GM18517 (cell line): ENCODE measurements at regions not wholly inside any gene's neighbourhood (a gene's known extent, or its start where the extent isn't known, plus 50 kb on each side); places are given as distances from the start of the nearest gene placed in this dataset.
"Not testable (repeated sequence)": the region's sequence is repeated elsewhere in the genome, so short reads cannot be mapped to it uniquely, and the experiment has no call there.

Experiments
- ATAC-seq: cut with Tn5 transposase; IDR thresholded peaks from one replicate; pipeline ENCODE4 v1.9.1; 2021; ENCODE audit warnings: mild to moderate bottlenecking, moderate library complexity; ENCODE audit not compliant: unreplicated experiment

GRCh38 chr6:133046576-133046975 lies 194.6 kb upstream of the EYA4 start:
- no peak for ATAC-seq

DNA sequence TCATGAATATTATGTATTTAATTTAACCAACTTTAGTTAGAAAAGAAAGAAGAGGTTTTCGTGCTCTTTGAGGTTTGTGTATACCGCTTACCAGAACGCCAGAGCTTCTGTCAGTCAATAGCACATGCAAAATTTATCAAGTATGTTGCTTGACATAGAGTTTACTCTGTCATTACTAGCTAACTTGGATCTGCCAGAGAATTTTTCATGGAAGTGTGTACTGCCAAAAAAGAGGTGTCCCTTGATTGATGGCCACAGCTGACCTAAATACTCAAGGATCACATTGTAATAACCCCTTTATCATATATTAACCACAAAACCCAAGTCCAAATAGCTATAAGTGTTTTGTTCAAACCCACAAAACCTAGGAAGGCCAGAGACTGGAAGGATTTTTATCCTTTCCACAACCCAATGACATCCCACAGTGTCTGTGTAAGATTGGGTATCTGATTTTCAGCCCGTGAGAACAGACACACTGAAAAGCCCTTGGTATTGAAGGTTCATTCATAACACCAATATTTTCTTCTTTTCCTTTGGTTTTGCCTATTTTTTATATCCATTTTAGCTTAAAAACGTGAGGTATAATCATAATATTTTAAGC lies 194.0 kb upstream of the EYA4 start:
- ATAC-seq = no peak

DNA sequence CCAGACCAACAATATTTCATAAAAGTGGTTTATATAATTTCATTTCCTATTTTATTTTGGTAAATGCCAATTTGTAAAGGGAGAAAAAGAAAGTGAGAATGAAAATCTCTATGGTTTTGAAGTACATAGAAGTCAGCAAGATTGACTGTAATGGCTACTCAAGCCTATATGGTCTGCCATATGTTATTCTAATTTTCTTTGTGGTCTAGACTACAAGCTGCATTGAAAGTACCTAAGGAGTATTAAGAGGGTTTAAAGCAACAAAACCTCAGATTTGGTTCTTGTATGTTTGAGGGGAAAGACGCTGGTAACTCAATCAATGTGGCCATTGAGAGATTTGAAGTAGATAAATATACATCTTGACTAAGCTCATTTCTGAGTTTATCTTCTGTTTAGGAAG lies 193.5 kb upstream of the EYA4 start:
- no peak for ATAC-seq

DNA sequence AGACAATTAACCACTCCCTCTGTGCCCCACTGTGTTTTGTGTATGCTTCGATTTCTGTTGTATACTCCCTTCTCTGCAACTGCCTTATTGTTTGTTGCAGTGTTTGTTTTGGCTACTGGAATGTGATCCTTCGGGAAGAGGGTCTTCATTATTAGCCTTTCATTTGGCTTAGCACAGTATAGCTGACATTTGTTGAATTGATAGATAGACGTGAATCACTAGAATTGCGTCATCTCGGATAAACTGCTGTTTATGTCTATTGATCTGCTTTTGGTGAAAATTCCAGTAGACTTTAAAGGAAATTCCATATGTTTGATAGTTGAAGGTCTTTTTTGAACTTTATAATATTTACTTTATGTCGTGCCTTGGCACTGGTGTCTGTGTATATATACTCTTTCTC lies 189.9 kb upstream of the EYA4 start:
- ATAC-seq = no peak

GRCh38 chr6:133052465-133052864 lies 188.7 kb upstream of the EYA4 start:
- no peak for ATAC-seq

DNA sequence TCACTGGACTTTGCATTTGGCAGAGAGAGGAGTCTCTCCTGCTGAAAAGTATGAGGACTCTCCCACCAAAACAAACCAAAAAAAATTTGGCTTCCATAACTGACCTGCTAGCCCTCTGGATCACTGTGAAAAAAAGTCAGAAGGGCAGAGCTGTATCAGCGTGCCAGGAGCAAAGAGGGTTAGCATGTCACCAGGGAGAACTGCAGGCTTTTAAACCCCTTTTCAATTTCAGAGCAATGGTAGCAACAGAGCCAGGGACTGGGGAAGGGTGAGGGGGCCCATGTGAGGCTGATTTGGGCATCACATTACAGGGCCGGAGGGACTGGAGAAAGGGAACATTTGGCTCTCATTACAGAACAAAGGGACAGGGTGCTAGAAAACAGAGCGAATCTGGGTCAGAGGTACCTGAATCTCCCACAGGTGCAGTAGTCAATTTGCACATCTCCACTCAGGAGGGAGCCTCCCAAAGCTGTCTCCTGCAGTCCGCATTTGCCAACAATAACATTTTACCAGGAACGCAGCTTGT lies 185.7 kb upstream of the EYA4 start:
- no peak for ATAC-seq

GRCh38 chr6:133057352-133057751 lies 183.8 kb upstream of the EYA4 start:
- no peak for ATAC-seq

GRCh38 chr6:133062077-133062476 lies 179.1 kb upstream of the EYA4 start:
- no peak for ATAC-seq

DNA sequence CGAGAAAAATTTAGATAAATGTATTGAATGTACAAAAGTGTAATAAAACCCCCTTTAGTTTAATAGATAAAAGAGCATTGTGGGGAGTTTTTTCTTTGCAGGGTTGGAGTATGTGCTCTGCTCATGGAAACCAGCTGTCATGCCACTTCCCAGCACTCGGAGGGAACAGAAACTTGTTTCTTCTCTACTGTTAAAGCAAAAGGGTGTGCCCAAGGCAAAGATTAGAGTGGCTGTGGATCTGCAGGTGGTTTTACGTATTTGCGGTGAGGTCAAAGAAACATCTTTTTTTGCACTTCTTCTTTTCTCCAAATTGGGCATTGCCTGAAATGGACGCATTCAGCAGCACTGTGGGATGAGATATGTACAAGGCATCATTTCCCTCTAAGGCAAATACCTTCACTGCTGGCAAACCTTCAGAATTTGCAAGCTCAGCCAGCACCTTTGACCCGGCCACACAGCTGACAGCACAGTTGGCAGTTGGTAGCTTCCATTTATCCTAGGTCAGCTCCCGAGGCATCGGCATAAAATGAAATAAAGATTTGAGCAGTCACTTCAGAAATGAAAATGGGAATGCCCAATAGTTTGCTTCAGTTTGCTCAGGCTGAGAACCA lies 178.4 kb upstream of the EYA4 start:
- no peak for ATAC-seq

DNA sequence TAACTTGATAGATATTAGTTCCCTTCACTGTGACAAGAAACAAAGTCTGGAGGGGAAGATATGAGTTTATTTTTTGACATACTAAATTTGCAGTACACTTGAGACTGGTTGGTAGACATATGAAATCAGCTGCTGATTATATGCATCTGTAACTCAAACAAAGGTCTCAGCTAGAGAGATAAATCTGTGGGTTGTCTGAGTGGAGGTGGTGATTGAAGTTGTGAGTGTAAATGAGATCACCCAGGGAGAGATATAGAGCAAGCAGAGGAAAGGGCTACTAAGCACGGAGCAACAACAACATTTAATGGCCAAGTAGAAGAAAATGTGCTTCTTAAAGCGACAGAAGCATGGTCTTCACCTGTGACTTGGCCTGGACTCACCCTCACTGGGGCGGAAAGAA lies 173.2 kb upstream of the EYA4 start:
- no peak for ATAC-seq

DNA sequence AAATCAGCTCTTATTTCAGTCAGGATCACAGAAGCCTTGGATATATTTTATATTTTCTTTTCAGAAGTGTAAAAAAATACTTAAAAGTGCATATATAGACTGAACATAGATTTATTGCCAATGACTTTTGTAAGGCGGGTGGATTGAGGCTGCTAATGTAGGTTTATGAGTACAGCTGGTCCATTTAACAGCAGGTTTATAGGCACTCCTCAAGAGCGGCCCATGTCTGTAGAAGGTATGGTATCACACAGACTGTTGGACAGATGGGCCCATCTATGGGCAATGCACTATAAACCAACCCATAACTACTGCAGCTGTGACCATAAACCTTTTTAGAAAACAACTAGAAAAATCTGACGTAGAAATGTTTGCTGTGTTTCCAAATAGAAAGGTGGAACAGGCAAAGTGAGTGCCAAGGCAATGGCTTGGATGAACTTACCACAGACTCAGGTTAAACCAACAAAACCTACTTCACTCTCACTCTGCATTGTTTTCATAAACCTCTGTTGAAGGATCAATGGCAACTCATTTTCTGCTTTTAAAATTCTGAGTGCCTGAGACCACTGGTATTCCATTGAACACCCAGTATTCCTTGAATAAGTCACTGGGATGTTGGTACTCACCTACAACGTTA lies 170.6 kb upstream of the EYA4 start:
- ATAC-seq = no peak

DNA sequence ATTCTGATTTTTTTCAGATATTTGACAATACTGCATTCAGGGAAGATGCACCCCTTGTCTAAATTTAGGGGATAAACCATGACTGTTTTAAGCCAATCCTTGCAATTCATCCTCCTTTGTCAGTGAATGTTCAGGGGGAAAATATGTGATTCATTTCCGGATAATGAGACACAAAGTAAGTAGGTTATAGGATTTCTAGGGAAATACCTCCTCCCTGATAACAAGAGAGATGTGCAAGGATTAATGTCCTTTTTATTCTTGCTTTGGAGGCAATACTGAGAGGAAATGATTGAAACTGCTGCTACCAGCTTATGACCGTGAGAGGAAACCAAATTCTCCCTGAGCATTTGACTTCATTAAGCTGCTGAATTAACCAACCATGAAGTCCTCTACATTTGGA lies 161.3 kb upstream of the EYA4 start:
- ATAC-seq = no peak

DNA sequence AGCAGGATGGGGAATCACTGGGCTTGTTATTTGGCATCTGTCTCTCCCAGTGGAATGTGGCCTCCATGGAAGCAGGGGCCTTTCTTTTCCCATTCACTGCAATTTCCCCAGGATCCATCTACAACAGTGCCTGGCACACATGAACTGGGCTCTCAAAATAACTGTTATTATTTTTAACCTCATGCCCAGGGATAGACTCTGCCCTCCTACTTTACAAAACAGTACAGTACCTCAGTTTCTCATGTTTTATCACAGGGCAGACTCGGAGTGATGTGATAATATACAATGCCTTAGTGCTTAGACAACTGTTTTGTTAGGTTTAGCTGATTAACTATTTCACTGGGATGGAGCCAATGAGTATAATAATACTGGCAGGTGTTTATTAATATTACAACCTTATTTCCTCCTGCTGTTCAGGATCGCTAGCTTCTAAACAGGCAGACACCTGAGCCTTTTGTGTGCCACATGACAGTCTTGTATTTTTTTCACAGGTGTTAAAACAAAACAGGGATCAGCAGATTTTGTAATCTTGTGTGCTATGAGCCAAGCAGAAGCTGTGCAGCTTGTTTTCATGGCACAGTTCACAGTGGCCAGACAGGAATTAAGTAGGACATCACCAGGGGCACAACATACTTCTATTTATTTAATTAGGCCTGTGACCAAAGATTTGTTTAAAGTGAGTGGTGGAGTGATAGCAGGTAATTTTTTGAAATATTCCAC lies 157.7 kb upstream of the EYA4 start:
- ATAC-seq = no peak

- no peak for ATAC-seq
Observed at GRCh38 chr6:133085471-133085870, 155.7 kb upstream of the EYA4 start.

DNA sequence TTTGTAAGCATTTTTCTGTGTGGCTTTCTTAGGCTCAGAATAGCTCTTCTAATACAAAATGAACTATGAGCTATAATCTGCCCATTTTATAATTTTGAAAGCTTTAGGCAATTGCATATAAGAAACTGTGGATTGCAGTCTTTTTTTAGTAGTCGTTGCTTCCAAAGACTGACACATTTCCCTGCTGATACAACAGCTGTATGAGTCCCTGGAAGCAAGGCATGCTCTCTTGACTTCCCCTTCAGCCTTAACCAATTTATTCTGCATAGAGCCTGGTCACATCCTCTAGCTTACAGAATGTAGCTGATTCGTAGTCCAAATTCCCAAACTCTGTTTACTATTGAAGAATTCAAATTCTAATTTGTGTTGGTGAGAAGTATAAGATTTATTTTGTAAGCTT lies 155.3 kb upstream of the EYA4 start:
- ATAC-seq = no peak

DNA sequence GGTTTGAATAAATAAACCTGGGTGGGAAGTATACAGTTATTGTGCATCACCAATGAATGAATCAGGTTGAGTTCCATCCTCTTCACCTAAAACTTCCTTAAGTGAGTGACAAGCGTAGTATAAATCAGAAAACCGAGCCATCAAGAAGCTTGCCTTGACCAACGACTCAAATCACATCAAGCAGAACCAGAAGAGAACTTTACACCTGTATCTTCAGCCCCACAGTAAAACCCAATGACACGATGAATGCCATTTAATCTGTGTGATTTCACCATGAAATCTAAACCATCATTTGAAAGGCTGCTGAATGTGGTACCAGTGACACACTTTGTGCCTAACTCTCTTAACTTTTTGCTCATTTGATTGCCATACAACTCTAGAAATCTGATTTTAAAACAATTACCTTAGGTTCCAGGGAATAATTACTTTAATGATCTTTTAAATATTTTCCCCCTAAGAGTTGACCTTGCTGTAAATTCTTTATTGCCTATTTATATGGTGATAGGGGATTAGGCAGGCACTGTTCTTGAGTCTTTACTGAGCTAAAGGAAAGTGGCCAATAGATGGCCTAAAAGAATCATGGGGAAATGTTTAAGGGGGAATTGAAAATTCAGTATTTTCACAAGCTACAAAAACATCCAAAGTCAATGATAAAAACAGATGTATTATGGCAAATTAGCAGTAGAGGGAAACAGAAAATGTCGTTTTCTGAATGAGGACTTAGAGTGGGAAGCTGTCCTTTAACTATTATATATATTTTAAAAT lies 152.0 kb upstream of the EYA4 start:
- no peak for ATAC-seq

DNA sequence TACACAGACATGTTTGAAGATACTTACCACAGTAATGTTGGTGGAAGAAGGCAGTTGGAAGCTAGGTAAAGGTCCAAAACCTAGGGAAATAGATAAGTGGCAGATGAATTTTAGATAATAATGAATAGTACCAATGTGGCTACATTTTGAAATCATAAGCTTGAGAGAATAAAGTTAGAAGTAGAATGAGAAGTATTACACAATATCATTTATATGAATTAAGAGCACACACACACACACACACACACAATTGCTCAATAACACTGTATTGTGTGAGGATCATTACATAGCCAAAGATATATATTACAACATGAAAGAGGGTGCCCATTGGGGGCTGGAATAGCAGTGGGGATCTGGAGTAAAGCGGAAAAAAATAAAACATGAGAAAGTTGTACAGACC lies 149.0 kb upstream of the EYA4 start:
- ATAC-seq = no peak

DNA sequence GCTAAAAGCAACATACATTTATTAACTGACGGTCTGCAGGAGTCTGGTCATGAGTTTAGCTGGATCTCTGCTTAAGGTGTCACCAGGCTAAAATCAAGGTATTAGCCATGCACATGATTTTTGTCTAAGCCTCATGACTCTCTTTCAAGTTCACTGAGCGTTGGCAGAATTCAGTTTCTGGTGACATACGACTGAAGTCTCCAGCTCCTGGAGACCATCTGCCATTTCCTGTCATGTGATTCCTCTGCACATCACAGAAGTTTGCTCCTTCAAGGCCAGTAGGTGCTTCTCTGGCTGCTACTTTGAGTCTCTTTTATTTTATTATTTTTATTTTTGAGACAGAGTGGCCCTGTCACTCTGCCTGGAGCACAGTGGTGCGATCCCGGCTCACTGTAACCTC lies 148.4 kb upstream of the EYA4 start:
- ATAC-seq = no peak

GRCh38 chr6:133093211-133093610 lies 147.9 kb upstream of the EYA4 start:
- ATAC-seq = not testable (repeated sequence)

DNA sequence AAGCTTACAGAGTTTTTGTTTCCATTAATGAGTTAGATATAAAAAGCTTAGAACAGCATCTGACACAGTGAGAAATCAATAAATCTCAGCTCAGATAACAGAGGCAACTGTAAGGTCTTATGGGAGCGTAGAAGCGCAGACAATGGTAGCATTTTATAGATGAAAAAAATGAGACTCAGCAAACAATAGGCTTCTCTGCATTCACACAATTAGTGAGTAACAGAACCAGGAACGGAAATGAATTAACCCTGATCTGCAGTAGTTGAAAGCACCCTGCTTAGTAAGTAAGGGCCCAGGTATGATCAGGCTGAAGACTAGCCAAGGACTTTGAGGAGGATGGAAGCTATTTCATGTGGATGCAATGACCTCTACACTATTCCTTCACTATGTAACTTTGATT lies 147.2 kb upstream of the EYA4 start:
- no peak for ATAC-seq

DNA sequence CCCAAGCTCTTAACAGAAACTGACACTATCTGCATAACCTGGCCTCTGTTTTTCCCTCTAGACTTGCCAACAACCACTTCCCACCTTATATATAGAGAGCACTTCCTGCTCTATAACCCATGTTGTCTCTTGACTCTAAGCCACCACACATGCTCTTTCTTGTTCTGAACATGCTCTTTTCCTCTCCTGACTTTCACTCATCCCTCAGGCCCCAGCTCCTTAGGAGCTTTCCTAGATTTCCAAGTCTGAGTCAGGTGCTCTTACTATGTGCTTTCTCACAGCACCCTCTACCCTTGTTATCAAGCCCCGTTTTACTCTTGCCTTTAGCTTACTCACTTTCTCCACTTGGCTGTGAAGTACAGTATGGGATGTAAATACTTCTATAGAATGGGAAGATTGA lies 143.9 kb upstream of the EYA4 start:
- ATAC-seq = no peak
